AML-193 (cell line): ENCODE measurements at regions not wholly inside any gene's neighbourhood (a gene's known extent, or its start where the extent isn't known, plus 50 kb on each side); places are given as distances from the start of the nearest gene placed in this dataset.
"Not testable (repeated sequence)": the region's sequence is repeated elsewhere in the genome, so short reads cannot be mapped to it uniquely, and the experiment has no call there.

Experiments used
- DNase-seq, 2 experiments: peaks; one replicate each; lab custom pipeline; 2025; lab: John Stamatoyannopoulos, UW

DNA sequence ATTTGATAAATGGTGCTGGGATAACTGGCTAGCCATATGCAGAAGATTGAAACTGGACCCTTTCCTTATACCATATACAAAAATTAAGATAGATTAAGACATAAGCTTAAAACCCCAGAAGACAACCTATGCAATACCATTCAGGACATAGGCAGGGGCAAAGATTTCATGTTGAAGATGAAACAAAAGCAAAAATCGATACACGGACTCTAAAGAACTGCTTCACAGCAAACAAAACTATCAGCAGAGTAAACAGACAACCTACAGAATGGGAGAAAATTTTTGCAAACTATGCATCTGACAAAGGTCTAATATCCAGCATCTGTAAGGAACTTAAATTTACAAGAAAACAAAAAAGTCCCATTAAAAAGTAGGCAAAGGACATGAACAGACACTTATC, 255.9 kb downstream of the TINAG start:
- not testable (repeated sequence) for DNase-seq

DNA sequence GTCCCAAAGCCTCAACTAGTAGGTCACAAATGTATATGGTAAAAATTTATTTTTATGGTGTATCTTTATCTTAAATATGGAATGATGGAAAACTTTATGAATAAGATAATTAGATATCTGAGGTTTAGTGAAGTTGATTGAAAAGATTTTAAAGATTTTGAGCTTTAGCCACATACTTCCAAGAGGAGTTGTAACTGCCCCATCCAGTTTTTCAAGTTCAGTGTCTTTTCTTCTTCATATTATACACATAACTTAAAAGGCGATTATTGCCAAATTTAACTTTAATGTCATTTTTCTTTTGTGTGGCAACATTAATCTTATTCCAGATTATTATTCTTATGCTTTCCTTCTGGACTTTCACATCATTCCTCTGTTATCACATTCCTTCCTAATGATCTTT, 266.4 kb downstream of the TINAG start:
- DNase-seq = no peak

DNA sequence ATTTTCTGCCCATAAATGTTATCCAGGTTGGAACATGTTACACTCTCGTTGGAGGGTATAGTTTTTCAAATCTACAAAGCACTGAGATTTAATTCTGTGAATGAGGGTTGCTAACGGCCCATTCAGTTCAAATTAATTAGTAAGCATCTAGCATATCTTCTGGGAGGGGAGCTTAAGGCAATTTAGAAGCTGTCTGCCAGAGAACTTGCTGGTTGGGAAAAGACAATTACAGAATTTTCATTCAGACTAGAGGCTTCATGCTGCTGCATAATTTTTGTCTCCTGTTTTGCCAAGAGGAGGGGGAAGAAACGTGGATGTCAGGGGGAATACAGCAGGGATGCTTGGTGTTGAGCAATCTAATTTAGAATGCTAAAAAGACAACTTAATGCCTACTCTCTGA, 268.3 kb upstream of the FAM83B start:
- no peak for DNase-seq

DNA sequence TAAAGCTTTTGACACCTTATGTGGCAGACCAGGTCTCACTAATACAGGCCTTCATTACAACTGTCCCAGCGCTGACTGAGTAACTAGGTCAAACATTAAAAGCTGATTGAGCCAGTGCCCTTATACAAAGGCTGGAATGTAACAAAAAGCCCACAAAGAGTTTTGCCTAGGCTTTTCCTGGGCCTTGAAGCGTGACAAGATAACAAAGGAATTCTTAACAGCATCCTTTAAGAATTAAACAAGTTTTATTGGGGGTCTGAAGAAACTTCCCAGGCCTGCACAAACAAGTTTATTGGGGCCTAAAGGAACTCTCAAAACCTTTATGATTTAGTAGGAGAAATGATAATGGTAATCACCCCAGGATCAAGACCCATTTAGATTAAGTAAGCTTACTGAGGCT, 267.6 kb upstream of the FAM83B start:
- DNase-seq = no peak

DNA sequence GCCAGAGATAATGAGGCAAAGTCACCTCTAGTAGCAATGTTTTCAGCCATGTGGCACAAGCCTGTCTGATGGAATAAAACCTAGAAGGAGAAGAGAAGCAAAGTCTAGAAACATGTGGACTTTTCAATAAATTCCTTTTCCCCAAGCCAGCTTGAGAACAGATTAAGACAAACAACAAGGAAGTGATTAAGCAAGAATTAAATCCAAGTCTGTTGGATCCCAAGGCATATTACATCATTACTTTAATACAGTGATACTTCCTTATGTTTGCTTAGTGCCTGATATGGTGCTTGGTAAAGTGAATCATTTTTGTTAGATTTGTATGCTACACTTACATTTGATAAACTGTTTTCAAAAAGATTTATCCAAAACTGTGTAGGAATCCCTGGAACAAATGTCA, 260.3 kb upstream of the FAM83B start:
- DNase-seq = no peak

DNA sequence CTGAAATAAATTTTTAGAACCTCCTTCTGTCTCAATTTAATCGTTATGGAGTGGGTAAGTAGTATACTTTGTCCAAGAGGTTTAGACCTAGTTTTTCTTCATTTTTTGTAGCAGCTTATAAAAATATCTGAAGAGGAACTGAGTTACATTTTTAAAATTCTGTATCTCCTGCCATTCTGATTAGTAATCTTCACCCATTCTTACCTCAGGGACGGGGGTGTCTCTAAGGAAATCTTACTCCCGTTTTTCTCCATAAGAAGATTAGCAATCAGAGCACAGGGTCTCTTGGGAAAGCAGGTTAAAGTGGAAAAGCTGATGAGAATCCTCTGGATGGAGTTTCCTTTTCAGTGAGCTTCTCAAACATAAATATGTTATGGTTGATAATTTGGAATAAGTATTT, 259.3 kb upstream of the FAM83B start:
- DNase-seq = no peak

DNA sequence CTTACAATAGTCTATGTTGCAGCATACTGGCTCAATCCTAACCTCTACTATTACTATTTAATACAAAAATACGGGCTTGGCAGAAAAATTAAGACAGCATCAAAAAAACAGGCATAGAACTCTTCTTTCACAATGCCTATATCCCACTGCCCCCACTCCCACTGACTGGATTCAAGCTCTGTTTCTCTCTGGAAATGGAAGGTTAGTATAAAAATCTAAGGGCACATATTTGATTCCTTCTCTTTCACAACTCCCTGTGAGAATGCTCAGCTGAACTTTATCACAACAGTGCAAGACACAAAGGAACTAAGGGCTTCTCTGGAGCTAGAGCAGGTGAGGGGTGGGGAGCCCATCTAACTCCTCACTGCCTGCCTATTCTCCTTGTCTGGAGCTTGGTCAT, 258.4 kb upstream of the FAM83B start:
- DNase-seq = no peak

DNA sequence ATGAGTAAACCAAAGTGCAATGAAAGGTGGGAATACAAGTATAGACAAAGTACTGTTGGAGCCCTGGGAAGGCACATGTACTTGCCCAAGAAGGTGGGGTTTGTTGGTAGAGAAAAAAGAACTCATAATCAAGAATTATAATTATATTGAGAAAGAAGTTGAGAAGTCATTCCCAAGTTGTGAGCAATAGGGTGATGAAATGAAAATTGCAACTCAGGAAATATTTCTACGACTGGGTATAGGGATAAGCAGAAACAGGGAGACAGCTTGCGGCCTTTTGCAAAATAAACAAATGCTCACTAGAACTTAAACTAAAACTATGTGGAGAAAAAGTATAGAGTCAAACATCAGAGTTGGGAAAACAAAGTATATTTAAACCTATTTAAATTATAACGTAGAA, 250.7 kb upstream of the FAM83B start:
- no peak for DNase-seq

DNA sequence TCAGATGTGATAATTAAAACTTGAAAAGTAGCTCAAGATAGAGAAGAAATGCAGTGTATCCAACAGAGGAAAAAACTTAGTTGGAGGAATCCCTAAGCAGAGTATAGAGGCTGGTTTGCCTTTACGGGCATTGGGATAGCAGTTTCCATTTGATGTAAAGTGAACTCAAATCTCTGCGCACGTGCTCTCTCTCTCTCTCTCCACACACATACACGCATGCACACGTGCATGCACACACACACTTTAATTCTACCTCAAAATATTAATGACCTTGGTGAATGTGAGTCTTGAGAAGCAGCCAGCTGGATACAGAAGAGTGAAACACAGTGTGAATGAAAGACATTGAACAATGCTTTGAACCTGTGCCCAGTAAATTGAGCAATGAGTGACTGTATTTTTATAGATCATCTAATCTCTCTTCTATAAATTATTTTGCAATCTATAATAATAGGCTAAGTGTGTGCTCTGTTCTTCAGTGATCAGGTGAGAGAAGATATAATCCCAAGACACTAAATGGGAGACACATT, 247.7 kb upstream of the FAM83B start:
- no peak for DNase-seq

DNA sequence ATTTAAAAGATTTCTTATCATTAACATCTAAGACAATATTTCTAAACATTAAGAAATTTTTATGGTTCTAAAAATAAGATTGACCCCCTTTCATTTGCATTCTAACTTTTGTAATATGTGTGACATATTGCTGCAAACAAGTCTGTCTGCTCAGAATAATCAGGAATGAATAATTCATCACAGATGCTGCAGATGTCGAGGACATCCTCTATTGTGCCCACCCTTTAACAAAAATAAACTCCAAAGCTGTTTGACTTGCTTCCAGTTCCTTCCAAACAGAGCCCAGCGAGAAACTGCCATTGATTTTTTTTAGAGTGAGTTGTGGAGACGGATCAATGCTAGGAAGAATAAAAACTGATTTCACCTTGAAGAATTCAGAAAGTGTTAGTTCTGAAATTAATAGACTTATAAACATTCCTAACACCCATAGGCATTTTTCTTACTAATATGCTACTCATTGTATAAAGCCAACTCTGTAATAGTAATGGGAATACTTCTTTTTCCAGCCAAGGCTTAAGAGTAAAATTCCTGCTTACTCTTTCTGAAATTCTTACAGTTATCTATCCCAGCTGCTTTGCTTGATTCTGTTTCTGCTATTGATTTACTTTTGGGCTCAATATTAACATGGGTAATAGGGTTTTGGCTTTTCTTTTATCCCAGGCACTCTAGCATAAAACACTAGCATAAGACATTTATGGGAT, 244.8 kb upstream of the FAM83B start:
- DNase-seq = no peak

DNA sequence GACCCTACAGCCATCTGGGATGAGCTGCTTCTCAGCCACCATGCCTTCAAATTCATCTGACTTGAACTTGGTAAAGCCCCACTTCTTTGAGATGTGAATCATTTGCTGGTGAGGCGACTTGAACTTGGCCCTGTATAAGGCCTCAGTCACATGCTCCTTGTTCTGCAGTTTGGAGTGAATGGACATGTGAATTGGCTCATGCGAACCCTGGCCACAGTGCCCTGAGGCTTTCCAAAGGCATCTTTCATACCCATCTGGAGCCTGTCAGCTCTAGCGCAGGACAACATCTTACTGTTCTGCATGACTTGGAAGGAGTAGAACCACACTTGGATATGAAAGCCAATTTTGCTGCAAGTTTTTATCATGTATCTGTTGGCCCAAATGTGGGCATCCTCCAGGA, 244.0 kb upstream of the FAM83B start:
- no peak for DNase-seq

DNA sequence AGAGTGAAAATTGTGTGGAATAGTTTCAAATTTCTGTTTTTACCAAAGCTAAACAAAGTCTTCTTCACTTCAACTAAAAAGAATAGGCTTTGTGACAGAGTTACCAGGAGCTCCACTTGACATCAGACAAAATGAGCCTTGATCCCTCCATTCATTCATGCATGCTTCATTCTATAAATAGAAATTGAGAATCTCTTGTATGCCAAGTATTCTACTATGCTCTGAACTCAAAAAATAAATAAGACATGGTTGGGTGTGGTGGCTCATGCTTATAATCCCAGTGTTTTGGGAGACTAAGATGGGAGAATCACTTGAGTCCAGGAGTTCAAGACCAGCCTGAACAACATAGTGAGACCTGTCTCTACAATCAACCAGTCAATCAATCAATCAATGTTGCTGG, 236.6 kb upstream of the FAM83B start:
- DNase-seq = no peak

DNA sequence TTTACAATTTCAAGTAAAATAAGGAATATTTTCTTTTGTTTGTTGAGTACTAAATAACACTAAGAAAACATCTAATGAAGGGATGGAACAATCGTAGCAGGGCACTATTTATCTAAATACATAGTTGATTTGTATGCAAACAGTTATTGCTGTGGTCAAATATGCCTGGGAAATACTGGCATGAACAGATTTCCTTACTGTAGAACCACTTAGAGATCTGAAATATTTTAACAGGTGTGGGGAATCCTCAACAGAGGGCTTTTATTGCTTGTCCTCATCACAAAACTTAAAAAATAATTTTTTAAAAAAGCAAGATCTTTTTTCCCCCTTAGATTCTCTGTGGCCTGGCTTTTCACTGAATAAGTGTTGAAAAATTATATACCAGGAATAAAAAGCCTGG, 233.0 kb upstream of the FAM83B start:
- DNase-seq = no peak

DNA sequence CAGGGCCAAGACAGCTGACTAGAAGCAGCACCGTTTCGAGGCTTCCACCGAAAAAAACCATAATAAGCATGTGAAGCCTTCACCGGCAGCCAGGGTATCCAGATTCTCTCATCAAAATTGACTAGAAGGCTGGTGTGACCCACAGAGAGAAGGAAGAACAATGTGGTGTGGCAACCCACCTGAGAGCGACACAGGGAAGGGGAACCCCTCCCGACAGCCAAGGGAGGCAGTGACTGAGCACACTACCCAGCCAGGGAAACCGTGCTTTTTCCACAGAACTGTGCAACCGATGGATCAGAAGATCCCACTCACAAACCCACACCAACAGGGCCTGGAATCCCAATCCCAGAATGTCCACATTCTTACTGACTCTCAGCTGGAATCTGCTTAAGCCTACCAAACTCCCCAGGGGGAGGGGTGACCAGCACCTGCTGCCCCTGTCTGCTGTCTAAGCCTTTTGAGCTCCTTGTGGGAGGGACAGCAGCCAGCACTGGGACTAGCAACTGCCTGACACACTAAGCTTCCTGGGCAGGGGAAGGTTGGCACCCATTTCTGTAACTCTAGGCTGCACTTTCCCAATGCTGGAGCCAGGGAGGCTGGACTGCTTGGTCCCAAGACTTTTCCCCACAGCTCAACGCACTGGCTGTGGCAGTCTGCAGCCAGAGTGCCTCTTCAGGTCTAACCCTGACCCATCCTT, 231.9 kb upstream of the FAM83B start:
- no peak for DNase-seq

DNA sequence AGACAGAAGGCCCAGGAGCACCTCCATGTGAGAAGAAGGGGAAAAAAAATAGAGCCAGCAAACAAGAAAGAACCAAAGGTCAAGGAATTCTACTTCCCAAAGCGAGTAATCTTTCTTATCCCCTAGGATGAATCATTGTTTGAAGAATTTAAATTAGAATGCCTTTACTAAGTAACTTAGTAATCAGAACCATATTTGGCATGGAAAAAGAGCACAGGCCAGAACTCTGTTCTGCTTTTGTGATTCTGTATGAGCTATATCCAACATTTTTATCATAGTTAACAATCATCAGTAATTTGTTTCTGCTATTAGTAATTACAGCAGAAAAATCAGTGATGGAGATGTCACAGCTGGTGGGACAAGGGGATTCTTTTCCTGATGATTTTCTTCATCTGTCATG, 228.8 kb upstream of the FAM83B start:
- DNase-seq = no peak

DNA sequence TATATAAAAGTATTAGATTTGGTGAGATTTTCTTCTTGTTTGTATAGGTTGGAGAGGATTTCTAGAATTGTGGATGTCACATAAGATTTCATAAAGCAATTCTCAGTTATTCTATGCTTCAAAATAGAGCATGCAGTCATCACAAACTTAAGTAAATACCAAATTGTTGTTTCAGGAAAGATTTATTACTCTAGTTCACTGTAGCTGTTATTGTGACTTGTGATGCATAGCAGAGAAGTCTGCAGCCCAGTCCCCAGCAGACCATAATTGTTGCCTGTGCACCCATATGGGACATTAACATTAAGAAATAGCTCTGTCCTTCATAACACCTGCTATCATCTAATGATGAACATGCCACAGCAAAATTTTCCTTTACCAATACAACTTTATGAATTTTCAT, 228.0 kb upstream of the FAM83B start:
- DNase-seq = no peak

DNA sequence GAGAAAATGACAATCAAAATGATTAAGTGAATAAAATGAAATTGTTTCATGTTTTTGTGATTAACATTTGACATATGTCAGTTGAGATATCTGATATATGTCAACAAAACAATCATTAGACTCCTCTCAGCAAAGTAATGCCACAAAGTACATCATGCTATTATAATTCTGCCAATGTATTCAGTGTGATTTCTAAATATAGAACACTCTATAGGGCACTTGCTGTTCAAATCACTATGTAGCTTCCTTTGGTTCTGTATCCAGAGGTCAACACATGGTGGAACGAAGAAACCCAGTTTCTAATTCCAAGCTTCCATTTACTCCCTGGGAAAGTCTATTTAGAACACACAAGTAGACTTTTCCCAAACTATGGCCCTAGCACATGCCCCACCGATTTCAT, 227.5 kb upstream of the FAM83B start:
- DNase-seq = no peak

DNA sequence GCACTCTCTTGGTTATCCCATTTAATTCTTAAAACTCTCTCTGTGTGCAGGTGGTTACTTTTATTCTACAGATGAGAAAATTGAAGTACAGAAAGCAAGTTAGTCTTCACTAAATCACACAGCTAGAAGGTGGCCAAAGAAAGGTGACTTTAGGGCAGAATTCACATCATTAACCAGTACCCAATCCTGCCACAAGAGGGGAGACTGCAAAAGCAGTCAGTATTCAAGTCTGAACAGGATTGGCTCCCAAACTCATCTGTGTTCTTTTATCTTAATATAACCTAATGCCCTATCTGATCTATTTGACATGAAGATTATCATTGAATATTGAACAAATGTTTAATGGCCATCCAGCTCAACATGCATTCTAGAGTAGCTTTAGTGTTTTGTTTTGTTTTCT, 225.3 kb upstream of the FAM83B start:
- DNase-seq = peak; percentile 34 to 39

DNA sequence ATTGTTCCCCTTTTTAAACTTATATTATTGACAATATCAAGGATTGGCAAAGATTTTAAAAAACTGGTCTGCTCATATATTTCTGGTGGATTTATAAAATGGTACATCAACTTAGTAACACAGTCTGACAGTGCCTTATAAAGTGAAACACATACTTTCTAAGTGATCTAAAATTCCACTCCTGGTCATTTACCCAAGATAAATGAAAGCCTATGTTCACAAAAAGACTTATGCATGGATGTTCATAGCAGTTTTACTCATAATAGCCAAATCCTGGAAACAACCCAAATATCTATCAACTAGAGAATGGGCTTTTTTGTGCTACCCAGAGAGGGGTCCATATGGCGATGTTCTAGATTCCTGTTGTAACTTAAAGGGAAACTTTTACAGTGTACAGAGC, 222.4 kb upstream of the FAM83B start:
- DNase-seq = no peak

DNA sequence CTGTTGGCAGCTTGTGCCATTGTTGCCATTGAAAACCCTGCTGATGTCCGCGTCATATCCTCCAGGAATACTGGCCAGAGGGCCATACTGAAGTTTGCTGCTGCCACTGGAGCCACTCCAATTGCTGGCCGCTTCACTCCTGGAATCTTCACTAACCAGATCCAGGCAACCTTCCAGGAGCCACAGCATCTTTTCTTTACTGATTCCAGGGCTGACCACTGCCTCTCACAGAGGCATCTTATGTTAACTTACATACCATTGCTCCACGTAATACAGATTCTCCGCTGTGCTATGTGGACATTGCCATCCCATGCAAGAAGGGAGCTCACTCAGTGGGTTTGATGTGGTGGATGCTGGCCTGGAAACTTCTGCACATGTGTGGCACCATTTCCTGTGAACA, 221.8 kb upstream of the FAM83B start:
- no peak for DNase-seq

DNA sequence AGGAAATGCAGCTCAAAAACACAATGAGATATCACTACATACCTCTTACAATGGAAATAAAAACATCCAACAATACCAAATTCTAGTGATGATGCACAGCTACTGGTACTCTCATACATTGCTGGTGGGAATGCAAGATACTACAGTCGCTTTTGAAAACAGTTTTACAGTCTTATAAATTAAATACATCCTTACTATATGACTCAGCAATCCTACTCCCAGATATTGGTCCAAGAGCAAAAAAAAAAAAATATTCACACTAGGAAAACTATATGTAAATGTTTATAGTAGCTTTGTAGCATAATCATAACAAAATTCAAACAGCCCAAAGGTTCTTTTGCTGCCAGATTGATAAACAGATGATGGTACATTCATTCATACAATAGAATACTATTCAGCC, 217.4 kb upstream of the FAM83B start:
- no peak for DNase-seq

DNA sequence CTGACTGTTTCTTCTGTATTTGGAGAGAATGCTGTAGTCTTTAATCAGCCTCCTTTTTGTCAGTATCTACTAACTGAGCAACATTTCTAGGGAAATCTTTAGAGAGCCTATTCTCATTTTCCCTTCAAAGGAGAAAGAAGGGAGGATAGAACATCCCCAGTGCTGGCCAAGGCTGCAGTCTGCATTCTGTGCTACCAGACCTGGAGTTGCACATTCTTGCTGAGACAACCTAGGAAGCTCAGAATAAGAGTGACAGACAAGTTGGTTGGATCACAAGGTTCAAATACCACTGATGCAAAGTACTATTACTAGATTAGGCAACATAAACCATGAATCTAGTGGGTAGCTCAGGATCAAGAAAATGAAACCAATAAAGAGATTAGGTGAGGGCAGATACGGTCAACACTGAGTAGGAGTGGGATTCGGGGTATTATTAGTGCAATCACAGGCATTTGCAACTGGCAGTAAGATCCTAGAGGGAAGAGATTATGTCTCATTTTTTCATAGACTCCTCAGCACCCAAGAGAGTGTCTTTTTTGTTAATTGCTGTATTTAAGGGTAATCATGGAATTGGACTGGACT, 213.5 kb upstream of the FAM83B start:
- DNase-seq = no peak

DNA sequence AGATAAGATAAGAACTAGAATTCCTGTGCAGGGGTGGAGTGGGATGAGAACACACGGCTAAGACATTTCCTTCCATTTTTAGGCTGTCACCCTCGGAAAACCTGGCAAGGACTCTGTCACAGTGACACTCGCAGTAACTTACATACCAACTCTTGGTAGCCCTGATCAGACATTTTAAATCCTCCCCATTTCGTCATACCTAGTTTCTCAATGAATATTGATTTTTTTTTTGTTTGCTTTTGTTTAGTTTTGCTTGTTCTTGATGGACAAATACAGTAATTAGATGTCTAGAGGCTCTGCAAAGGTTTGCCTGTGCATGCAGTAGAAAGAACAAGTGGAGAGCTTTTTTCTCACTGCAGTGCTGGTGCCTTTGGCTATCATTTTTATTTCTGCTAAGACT, 213.0 kb upstream of the FAM83B start:
- no peak for DNase-seq

DNA sequence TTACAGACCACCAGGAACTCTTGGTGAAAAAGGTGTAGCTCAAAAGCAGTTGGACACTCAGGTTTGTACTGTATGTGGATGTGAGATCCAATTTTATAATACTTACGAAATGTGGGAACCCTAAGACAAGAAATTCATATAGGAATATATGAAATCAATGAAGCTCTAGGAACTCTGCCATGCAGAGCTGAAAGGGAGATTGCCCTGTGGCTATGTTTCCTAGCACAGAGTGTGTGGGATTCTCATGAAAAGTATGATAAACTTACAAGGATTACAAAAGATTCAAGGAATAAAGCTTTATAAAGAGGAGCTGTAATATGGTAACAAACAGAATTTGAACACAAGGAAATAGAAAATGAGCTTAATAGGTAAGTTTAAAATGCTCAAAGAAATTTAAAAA, 205.7 kb upstream of the FAM83B start:
- no peak for DNase-seq
